HEK293 (cell line): ENCODE measurements at regions not wholly inside any gene's neighbourhood (a gene's known extent, or its start where the extent isn't known, plus 50 kb on each side); places are given as distances from the start of the nearest gene placed in this dataset.
A peak's percentile ranks its signal among the peaks of the same experiment; 100 is the strongest.

Source experiments
- IKZF3 ChIP-seq: fragments of 450-650 bp; IDR thresholded peaks from 2 replicates; pipeline ENCODE4 v1.5.0; 2018; ENCODE audit warnings: missing biosample characterization, mild to moderate bottlenecking, missing genetic modification characterization, moderate library complexity
- MYNN ChIP-seq: fragments of 450-650 bp; formaldehyde crosslinking; IDR thresholded peaks from 2 replicates; pipeline ENCODE4 v1.5.1; 2016; ENCODE audit warnings: missing biosample characterization, missing genetic modification characterization, borderline replicate concordance
- OSR2 ChIP-seq: fragments of 450-650 bp; formaldehyde crosslinking; IDR thresholded peaks from 2 replicates; pipeline ENCODE4 v1.5.1; 2016; ENCODE audit warnings: missing biosample characterization, missing genetic modification characterization
- OVOL3 ChIP-seq: fragments of 450-650 bp; formaldehyde crosslinking; IDR thresholded peaks from 2 replicates; pipeline ENCODE4 v1.5.1; 2016; ENCODE audit warnings: missing biosample characterization, missing genetic modification characterization
- REPIN1 ChIP-seq: fragments of 450-650 bp; formaldehyde crosslinking; IDR thresholded peaks from 2 replicates; pipeline ENCODE4 v1.5.1; 2017; ENCODE audit warnings: missing biosample characterization, missing genetic modification characterization, low read depth
- SP7 ChIP-seq: fragments of 450-650 bp; formaldehyde crosslinking; IDR thresholded peaks from 2 replicates; pipeline ENCODE4 v1.5.1; 2016; ENCODE audit warnings: missing biosample characterization, missing genetic modification characterization
- TCF7L2 ChIP-seq: IDR thresholded peaks from 2 replicates; pipeline ENCODE4 v1.6.1; 2011; ENCODE audit warnings: low read depth, mild to moderate bottlenecking, inconsistent platforms, low read length, moderate library complexity, borderline replicate concordance
- ZBTB7A ChIP-seq: fragments of 450-650 bp; formaldehyde crosslinking; IDR thresholded peaks from 2 replicates; pipeline ENCODE4 v1.5.1; 2016; ENCODE audit warnings: low read depth, missing biosample characterization, missing genetic modification characterization
- ZBTB8A ChIP-seq: fragments of 450-650 bp; formaldehyde crosslinking; IDR thresholded peaks from 2 replicates; pipeline ENCODE4 v1.5.1; 2016; ENCODE audit warnings: missing biosample characterization, missing genetic modification characterization
- ZFP37 ChIP-seq: fragments of 450-650 bp; formaldehyde crosslinking; IDR thresholded peaks from 2 replicates; pipeline ENCODE4 v1.5.1; 2016; ENCODE audit warnings: missing biosample characterization, missing genetic modification characterization
- ZFP41 ChIP-seq: fragments of 450-650 bp; formaldehyde crosslinking; IDR thresholded peaks from 2 replicates; pipeline ENCODE4 v1.5.1; 2016; ENCODE audit warnings: missing biosample characterization, missing genetic modification characterization, borderline replicate concordance
- ZNF175 ChIP-seq: fragments of 450-650 bp; formaldehyde crosslinking; IDR thresholded peaks from 2 replicates; pipeline ENCODE4 v1.5.1; 2016; ENCODE audit warnings: missing biosample characterization, missing genetic modification characterization
- ZNF223 ChIP-seq: fragments of 450-650 bp; formaldehyde crosslinking; IDR thresholded peaks from 2 replicates; pipeline ENCODE4 v1.5.1; 2016; ENCODE audit warnings: missing biosample characterization, missing genetic modification characterization
- ZNF23 ChIP-seq: fragments of 450-650 bp; formaldehyde crosslinking; IDR thresholded peaks from 2 replicates; pipeline ENCODE4 v1.5.1; 2016; ENCODE audit warnings: missing biosample characterization, missing genetic modification characterization, borderline replicate concordance
- ZNF274 ChIP-seq, 2 experiments: fragments of 200-500 bp in 1 of 2; fragments of 450-650 bp in 1 of 2; sonication (Bioruptor generic) in 1 of 2; formaldehyde crosslinking in 1 of 2; IDR thresholded peaks; 2 replicates each; pipeline versions ENCODE4 v1.5.1 to v1.6.1; 2014 to 2016; ENCODE audit warnings: borderline replicate concordance in 1 of 2, inconsistent platforms in 1 of 2, low read length in 1 of 2, missing biosample characterization in 1 of 2, missing genetic modification characterization in 1 of 2
- ZNF311 ChIP-seq: fragments of 450-650 bp; formaldehyde crosslinking; IDR thresholded peaks from 2 replicates; pipeline ENCODE4 v1.5.1; 2017; ENCODE audit warnings: missing biosample characterization, missing genetic modification characterization, borderline replicate concordance
- ZNF335 ChIP-seq: fragments of 450-650 bp; formaldehyde crosslinking; conservative IDR thresholded peaks from 2 replicates; pipeline ENCODE4 v1.5.1; 2016; ENCODE audit warnings: missing biosample characterization, missing genetic modification characterization
- ZNF473 ChIP-seq: fragments of 450-650 bp; formaldehyde crosslinking; IDR thresholded peaks from 2 replicates; pipeline ENCODE4 v1.5.1; 2017; ENCODE audit warnings: missing biosample characterization, missing genetic modification characterization
- ZNF48 ChIP-seq: fragments of 450-650 bp; formaldehyde crosslinking; IDR thresholded peaks from 2 replicates; pipeline ENCODE4 v1.5.1; 2016; ENCODE audit warnings: missing biosample characterization, missing genetic modification characterization
- ZNF521 ChIP-seq: fragments of 450-650 bp; formaldehyde crosslinking; IDR thresholded peaks from 2 replicates; pipeline ENCODE4 v1.5.1; 2017; ENCODE audit warnings: missing biosample characterization, mild to moderate bottlenecking, missing genetic modification characterization
- ZNF549 ChIP-seq: fragments of 450-650 bp; IDR thresholded peaks from 2 replicates; pipeline ENCODE4 v1.5.1; 2018; ENCODE audit warnings: missing biosample characterization, missing genetic modification characterization, mild to moderate bottlenecking, inconsistent platforms, moderate library complexity
- ZNF555 ChIP-seq: fragments of 450-650 bp; formaldehyde crosslinking; conservative IDR thresholded peaks from 2 replicates; pipeline ENCODE4 v1.5.1; 2017; ENCODE audit warnings: missing biosample characterization, mild to moderate bottlenecking, missing genetic modification characterization, inconsistent platforms
- ZNF558 ChIP-seq: fragments of 450-650 bp; formaldehyde crosslinking; IDR thresholded peaks from 2 replicates; pipeline ENCODE4 v1.5.1; 2016; ENCODE audit warnings: missing biosample characterization, missing genetic modification characterization
- ZNF561 ChIP-seq: fragments of 450-650 bp; IDR thresholded peaks from 2 replicates; pipeline ENCODE4 v1.5.1; 2018; ENCODE audit warnings: missing biosample characterization, missing genetic modification characterization, borderline replicate concordance
- ZNF664 ChIP-seq: fragments of 450-650 bp; formaldehyde crosslinking; IDR thresholded peaks from 2 replicates; pipeline ENCODE4 v1.5.1; 2016; ENCODE audit warnings: missing biosample characterization, missing genetic modification characterization
- ZNF792 ChIP-seq: fragments of 450-650 bp; formaldehyde crosslinking; IDR thresholded peaks from 2 replicates; pipeline ENCODE4 v1.5.1; 2016; ENCODE audit warnings: missing biosample characterization, missing genetic modification characterization
- ZNF843 ChIP-seq: fragments of 450-650 bp; formaldehyde crosslinking; IDR thresholded peaks from 2 replicates; pipeline ENCODE4 v1.5.1; 2016; ENCODE audit warnings: missing biosample characterization, missing genetic modification characterization
- ZXDB ChIP-seq: fragments of 450-650 bp; formaldehyde crosslinking; IDR thresholded peaks from 2 replicates; pipeline ENCODE4 v1.5.1; 2016; ENCODE audit warnings: missing biosample characterization, missing genetic modification characterization
- TF ChIP-seq, protein P1 (sequence below): fragments of 450-650 bp; formaldehyde crosslinking; IDR thresholded peaks from 2 replicates; pipeline ENCODE4 v1.5.1; 2016; ENCODE audit warnings: missing biosample characterization, missing genetic modification characterization
- TF ChIP-seq, protein P2 (sequence below): fragments of 450-650 bp; formaldehyde crosslinking; conservative IDR thresholded peaks from 2 replicates; pipeline ENCODE4 v1.5.1; 2016; ENCODE audit warnings: low read depth, missing biosample characterization, missing genetic modification characterization
- TF ChIP-seq, protein P3 (sequence below): fragments of 450-650 bp; formaldehyde crosslinking; IDR thresholded peaks from 2 replicates; pipeline ENCODE4 v1.5.1; 2017; ENCODE audit warnings: missing biosample characterization, missing genetic modification characterization
- TF ChIP-seq, protein P4 (sequence below): fragments of 450-650 bp; formaldehyde crosslinking; IDR thresholded peaks from 2 replicates; pipeline ENCODE4 v1.5.1; 2016; ENCODE audit warnings: missing biosample characterization, missing genetic modification characterization
- TF ChIP-seq, protein P5 (sequence below): fragments of 450-650 bp; formaldehyde crosslinking; IDR thresholded peaks from 2 replicates; pipeline ENCODE4 v1.5.1; 2016; ENCODE audit warnings: missing biosample characterization, missing genetic modification characterization

DNA sequence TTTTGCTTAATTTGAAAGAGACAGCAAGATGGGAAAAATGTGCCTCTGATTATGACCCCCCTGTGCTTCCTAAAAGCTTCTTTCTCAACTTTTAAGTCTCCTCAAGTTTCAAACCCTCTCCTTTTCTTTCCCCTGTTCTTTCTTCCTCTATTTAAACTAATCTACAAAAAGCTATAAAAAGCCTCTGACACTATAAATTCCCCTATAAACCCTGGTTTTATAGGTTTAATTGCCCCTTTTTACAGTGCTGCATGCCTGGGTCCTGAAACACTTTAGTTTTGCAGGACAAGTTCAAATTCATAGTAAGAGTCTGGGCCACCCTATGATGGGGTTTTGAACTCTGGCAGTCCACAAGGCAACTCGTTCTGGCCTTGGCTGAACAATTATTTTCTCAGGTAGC lies 510.9 kb upstream of the TBX3 start (continued):
- TF ChIP-seq ZNF335 (tag by site-specific recombination), result peak; percentile 63
- TF ChIP-seq ZNF558 (tag by site-specific recombination), result no peak
- peak; percentile 45; the same call in 1 of the 2 replicates for TF ChIP-seq TCF7L2
- TF ChIP-seq ZNF48 (tag by site-specific recombination), result no peak
- TF ChIP-seq, protein P1, sequence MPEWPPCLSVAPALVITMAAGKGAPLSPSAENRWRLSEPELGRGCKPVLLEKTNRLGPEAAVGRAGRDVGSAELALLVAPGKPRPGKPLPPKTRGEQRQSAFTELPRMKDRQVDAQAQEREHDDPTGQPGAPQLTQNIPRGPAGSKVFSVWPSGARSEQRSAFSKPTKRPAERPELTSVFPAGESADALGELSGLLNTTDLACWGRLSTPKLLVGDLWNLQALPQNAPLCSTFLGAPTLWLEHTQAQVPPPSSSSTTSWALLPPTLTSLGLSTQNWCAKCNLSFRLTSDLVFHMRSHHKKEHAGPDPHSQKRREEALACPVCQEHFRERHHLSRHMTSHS (tag by site-specific recombination), result no peak
- TF ChIP-seq ZFP41 (tag by site-specific recombination), result no peak
- peak; percentile 78; the same call in 1 of the 2 replicates for TF ChIP-seq MYNN (tag by site-specific recombination)
- no peak for TF ChIP-seq ZNF223 (tag by site-specific recombination)
- TF ChIP-seq OSR2, result peak; percentile 57
- TF ChIP-seq ZNF561 (tag by site-specific recombination), result peak; percentile 59; the same call in 1 of the 2 replicates
- TF ChIP-seq, protein P2, sequence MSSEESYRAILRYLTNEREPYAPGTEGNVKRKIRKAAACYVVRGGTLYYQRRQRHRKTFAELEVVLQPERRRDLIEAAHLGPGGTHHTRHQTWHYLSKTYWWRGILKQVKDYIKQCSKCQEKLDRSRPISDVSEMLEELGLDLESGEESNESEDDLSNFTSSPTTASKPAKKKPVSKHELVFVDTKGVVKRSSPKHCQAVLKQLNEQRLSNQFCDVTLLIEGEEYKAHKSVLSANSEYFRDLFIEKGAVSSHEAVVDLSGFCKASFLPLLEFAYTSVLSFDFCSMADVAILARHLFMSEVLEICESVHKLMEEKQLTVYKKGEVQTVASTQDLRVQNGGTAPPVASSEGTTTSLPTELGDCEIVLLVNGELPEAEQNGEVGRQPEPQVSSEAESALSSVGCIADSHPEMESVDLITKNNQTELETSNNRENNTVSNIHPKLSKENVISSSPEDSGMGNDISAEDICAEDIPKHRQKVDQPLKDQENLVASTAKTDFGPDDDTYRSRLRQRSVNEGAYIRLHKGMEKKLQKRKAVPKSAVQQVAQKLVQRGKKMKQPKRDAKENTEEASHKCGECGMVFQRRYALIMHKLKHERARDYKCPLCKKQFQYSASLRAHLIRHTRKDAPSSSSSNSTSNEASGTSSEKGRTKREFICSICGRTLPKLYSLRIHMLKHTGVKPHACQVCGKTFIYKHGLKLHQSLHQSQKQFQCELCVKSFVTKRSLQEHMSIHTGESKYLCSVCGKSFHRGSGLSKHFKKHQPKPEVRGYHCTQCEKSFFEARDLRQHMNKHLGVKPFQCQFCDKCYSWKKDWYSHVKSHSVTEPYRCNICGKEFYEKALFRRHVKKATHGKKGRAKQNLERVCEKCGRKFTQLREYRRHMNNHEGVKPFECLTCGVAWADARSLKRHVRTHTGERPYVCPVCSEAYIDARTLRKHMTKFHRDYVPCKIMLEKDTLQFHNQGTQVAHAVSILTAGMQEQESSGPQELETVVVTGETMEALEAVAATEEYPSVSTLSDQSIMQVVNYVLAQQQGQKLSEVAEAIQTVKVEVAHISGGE, result no peak
- TF ChIP-seq OVOL3, result 0 out of 2 replicates have a peak, but pooled peaks have one; percentile 19
- 0 out of 2 replicates have a peak, but pooled peaks have one; percentile 7 for TF ChIP-seq ZBTB8A (tag by site-specific recombination)
- no peak for TF ChIP-seq ZNF23 (tag by site-specific recombination)
- TF ChIP-seq ZFP37, result no peak
- no peak for TF ChIP-seq ZNF473 (tag by site-specific recombination)
- TF ChIP-seq, protein P3, sequence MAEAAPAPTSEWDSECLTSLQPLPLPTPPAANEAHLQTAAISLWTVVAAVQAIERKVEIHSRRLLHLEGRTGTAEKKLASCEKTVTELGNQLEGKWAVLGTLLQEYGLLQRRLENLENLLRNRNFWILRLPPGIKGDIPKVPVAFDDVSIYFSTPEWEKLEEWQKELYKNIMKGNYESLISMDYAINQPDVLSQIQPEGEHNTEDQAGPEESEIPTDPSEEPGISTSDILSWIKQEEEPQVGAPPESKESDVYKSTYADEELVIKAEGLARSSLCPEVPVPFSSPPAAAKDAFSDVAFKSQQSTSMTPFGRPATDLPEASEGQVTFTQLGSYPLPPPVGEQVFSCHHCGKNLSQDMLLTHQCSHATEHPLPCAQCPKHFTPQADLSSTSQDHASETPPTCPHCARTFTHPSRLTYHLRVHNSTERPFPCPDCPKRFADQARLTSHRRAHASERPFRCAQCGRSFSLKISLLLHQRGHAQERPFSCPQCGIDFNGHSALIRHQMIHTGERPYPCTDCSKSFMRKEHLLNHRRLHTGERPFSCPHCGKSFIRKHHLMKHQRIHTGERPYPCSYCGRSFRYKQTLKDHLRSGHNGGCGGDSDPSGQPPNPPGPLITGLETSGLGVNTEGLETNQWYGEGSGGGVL (tag by site-specific recombination), result 0 out of 2 replicates have a peak, but pooled peaks have one; percentile 25
- TF ChIP-seq ZNF274 (IDR thresholded peaks at IDR 0.05; ENCODE audit: low read length), result no peak
- no peak for TF ChIP-seq ZNF274 (tag by site-specific recombination; IDR thresholded peaks at IDR 0.05; ENCODE audit: borderline replicate concordance)
- peak; percentile 63 for TF ChIP-seq IKZF3 (tag by site-specific recombination)
- no peak for TF ChIP-seq ZNF664 (tag by site-specific recombination)
- TF ChIP-seq ZNF792, result no peak
- peak; percentile 41; the same call in 1 of the 2 replicates for TF ChIP-seq ZXDB (tag by site-specific recombination)
- TF ChIP-seq ZNF175, result no peak
- TF ChIP-seq, protein P4, sequence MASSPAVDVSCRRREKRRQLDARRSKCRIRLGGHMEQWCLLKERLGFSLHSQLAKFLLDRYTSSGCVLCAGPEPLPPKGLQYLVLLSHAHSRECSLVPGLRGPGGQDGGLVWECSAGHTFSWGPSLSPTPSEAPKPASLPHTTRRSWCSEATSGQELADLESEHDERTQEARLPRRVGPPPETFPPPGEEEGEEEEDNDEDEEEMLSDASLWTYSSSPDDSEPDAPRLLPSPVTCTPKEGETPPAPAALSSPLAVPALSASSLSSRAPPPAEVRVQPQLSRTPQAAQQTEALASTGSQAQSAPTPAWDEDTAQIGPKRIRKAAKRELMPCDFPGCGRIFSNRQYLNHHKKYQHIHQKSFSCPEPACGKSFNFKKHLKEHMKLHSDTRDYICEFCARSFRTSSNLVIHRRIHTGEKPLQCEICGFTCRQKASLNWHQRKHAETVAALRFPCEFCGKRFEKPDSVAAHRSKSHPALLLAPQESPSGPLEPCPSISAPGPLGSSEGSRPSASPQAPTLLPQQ (tag by site-specific recombination), result no peak
- no peak for TF ChIP-seq SP7 (tag by site-specific recombination)
- TF ChIP-seq ZBTB7A (tag by site-specific recombination), result no peak
- no peak for TF ChIP-seq REPIN1 (tag by site-specific recombination)
- no peak for TF ChIP-seq ZNF555 (tag by site-specific recombination)
- TF ChIP-seq ZNF843 (tag by site-specific recombination), result peak; percentile 89
- no peak for TF ChIP-seq ZNF549 (tag by site-specific recombination)
- no peak for TF ChIP-seq ZNF521
- TF ChIP-seq, protein P5, sequence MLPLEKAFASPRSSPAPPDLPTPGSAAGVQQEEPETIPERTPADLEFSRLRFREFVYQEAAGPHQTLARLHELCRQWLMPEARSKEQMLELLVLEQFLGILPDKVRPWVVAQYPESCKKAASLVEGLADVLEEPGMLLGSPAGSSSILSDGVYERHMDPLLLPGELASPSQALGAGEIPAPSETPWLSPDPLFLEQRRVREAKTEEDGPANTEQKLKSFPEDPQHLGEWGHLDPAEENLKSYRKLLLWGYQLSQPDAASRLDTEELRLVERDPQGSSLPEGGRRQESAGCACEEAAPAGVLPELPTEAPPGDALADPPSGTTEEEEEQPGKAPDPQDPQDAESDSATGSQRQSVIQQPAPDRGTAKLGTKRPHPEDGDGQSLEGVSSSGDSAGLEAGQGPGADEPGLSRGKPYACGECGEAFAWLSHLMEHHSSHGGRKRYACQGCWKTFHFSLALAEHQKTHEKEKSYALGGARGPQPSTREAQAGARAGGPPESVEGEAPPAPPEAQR (tag by site-specific recombination), result no peak
- no peak for TF ChIP-seq ZNF311
